Activated CD4-positive, alpha-beta T cell treated with anti-CD3 and anti-CD28 coated beads for 1 hour (primary cell): ENCODE measurements at regions not wholly inside any gene's neighbourhood (a gene's known extent, or its start where the extent isn't known, plus 50 kb on each side); places are given as distances from the start of the nearest gene placed in this dataset.
"Not testable (repeated sequence)": the region's sequence is repeated elsewhere in the genome, so short reads cannot be mapped to it uniquely, and the experiment has no call there.

Source experiments
- DNase-seq: peaks from one replicate; pipeline ENCODE4 v3.0.0-alpha.2; 2020

DNA sequence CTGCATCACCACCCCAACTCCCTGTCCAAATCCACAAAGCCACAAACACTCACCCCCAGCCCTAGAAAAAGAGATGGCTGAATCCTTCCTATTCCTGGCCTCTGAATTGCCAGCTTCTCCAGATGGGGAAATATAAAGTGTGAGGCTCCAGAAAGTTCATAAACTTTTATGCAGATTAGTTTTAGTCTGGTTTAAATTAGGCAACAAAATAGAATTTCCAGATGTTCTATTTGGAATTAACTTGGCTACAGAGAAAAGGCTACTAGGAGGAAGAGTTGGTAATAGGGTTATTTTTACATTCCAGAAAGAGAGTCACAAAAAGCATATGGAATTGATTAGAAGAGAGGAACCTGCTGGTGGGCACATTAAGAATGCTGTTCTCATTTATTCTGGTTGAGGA is 56.0 kb downstream of the EN1 start:
- DNase-seq = no peak

DNA sequence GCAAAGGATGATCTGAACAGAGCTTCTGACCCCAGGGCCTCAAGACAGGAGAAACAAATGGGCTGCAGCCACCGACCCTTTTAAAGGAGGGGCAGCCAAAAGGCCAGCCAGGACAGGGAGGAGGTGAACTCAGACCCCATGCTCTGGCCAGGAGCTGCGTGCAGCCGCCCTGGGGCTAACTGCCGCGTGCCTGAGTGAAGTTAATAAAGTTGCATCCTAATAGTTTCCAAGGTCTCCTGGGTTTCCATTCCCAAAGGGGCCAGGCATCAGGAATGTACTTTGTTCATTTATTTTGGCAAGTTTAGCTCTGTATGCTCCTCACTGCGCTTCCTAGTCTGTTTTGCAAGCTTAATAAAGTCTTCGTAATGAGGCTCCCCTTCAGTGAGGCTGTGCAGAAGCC is 60.7 kb downstream of the EN1 start:
- no peak for DNase-seq

DNA sequence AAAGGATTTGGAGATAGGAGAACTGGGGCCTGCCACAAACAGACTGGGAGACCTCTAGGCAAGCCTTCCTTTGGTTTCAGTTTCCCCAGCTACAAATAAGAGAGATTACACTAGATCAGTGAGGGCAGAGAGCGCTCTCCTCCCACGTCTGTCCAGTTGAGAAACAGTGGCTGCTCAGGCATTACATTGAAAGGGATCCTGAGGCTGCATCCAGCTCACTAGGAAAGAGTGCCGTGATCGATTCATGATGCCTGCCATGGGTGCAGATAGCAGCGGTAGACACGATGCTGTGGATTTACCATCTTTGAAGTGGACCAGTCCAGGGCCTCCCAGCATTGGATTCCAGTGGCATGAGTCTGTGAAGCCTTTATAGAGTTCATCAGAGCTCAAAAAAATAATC is 62.6 kb downstream of the EN1 start:
- DNase-seq = no peak

DNA sequence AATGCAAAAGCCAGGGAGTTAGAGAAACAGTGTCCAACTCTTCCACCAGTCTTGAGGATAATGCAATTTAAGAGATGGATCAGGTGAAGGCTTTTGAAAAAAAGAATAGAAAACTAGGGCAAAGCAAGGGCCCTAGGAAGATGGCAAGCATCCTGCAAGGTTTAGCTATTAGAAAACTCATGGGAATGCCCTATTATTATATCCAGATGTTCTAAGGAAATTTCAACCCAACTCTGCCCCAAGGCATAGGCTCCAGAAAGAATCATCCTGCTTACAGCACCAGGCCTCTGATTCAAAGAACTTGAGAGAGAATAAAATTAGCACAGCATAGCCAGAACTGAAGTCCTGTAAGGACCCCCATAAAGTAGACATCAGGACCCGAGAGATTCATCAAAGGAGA is 68.1 kb downstream of the EN1 start:
- DNase-seq = no peak

DNA sequence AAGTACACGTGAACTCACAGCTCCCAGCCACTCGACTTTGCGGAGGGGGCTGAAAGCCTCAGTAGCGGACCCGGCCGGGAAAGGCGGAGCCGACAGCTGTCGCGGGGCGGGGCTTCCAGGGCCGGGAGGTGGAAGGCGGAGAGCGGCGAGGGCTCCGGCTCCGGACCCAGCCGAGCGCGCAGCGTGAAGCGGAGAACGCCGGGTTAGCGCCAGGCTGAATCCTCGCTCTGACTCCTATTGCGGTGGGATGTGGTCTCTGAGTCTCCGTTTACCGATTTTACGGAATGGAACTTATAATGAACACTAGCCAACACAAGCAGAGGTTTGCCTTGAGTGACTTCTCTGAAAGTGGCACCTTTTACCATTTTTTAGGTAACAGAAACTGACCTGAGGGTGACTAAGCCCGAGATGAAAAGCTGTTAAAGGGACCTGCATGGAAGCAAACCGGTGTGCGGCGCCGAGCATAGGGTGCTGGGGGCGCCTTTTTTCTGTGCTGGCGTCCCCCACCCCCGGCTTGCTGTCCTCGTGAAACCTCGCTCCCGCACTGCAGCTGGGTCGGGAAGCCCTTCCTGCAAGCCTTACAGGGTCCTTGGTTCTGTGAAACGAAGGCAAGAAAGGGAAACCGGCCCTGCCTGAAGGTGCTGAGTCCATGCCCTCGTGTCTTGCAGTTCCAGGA is 72.9 kb downstream of the EN1 start:
- DNase-seq = no peak

DNA sequence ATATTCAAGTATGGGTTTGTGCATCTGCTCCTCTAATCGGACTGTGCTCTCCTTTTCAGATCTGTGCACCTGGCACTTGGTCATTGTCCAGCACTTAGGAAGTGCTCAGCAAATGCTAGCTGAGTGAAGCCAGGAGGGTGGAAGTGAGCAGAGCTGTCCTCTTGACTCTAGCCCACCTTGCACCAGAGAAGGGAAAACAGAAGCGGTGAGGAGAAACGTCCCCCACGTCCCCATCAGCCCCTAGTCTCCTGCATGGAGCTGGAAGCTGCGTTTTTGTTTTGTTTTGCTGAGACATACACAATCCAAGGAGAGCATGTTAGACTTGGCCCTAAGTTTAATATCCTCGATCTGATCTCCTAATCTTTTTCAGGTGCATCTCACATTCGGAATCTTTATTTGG is 73.6 kb downstream of the EN1 start:
- DNase-seq = no peak

DNA sequence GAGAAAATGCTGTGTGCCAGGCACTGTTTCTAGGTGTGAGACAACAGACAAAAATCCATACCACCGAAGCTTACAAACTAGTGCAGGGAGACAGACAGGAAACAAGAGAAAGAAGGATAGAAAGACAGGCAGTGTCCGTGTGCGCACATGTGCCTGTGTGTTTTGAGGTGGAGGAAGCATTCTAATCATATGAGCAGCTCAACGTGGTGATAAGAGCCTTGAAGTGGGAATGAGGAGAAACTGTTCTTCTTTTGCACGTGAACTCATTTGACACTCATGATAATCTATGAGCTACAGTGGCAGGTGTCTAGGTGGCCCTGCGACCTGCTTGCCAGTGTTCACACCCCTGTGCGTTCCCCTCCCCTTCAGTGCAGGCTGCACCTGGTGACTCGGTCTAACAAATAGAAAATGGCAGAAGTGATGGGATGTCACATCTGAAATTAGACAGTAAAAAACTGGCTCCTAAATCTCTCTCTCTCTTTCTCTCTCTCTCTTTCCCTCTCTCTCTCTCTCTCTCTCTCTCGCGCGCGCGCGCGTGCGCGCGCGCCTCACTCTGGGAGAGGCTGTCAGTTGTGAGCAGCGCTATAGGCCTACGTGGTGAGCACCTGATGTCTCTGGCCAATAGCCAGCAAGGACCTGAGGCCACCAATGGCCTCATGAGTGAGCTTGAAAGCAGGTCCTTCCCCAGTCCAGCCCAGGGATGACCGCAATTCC is 74.8 kb downstream of the EN1 start:
- no peak for DNase-seq

DNA sequence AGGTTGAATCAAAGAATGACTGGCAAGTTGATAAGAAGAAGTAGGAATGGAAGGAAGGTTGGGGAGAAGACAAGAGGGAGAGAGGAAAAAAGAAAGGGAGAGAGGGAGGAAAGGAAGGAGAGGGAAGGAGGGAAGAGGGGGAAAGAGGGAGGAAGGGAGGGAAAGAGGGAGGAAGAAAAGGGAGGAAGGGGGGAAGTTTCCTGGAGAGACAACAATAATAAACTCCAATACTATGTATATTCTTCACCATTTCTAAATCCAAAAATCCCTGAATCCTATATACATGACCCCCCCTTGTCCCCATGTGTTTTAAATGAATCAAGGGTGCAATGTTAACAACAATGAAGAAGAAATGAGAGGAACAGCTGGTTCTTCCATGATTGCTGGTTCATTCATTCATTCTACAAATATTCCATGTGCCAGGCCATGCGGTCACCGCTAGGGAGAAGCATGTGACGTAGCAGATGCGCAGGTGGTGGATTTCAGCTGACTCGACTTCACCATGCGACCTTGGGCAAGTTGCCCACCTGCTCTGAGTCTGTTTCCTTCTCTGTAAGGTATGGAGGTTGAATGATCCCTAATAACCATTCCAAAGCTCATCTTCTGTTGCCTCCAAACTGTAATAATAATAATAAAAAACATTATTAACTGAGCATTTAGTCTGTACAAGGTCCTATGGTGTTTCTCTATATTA is 77.6 kb downstream of the EN1 start:
- no peak for DNase-seq

DNA sequence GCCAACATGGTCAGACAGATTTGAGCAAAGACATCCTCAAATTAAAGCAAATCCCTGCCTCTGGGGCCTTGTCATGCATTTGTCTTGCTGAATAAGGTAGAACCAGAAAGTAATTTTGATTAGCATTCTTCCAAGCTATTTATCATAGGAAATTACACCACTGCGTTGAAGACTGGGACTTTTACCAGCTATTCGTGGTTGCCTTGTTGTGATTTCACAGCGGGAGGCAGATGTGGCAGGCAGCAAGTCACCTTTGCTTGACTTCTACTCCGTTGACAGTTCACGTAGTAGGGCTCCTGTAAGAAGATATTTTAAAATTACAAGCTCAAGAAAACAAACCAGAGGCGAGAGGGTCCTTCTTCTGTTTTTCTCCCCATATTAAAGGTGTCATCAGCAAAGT is 80.6 kb downstream of the EN1 start:
- DNase-seq = no peak

DNA sequence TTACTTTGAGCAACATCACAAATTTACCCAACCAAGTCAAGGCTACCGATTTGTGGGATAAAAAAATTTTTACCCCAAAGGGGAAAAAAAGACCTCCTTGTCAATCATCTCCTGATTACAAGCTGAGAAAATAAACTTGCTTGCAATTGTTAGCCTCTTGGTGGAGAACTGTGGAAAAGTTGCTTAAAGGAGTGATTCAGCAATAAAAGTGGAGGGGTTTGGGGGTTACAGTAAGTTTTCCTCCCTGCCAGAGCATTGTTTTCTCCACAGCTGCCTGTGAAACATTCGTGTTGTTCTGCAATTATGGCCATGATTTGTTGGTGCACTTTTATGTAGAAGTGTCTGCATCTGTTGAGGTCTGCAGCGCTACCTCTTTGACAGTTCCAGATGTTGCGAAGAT is 82.6 kb downstream of the EN1 start:
- DNase-seq = no peak

DNA sequence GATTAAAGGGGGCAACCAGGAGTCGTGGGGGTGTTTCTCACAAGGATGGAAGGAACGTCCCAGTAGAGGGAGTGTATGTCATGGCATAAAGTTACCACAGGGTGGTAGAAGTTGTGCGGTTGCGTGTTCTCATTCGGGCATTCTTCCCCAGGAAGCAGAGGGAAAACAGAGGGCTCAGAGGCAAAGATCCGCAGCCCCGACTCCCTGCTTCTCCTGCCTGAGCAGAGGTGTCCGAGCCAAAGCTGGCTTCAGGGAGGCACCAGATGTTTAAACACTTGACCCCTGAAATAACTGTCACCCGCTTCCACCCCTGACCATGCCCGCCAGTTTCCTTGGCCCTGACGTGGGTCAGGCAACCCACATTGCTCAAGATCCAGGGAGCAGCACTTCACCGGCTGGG is 83.7 kb downstream of the EN1 start:
- no peak for DNase-seq

DNA sequence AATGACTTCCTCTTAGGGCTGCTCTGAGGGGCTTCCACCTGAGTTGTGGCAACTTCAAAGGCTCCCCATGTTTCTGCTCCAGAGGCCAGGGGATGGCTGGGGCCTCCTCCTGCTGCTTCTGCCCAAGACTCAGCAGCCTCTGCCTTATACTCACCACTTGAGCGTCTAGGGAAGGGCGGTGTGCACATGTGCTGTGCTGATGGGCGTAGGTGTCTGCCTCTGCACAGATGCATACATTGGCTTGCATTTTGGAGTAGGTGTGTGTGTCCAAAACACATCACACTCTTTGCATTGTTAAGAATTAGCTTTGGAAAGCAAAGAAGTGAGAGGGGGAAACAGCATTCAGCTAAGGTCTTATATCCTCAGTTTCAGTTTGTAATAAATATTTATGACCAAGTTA is 85.2 kb downstream of the EN1 start:
- no peak for DNase-seq

DNA sequence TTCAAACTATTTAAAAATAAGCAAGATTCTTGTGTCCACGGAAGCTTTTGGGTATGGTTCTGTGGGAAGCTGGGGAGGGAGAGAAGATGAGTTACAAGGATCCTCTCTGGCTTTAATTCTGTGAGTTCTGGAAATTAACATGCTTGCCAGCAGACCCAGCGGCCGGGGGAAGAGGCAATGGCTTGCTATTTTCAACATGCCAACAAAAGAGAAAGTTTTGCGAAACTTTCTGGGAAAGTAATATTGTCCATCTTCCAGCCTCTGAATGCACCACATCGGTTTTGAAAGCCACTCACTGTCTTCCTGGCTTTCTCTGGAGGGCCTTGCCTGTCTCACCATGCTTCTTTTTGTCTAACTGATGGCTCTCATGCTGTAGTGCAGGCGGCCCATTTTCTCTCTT is 85.7 kb downstream of the EN1 start:
- no peak for DNase-seq

DNA sequence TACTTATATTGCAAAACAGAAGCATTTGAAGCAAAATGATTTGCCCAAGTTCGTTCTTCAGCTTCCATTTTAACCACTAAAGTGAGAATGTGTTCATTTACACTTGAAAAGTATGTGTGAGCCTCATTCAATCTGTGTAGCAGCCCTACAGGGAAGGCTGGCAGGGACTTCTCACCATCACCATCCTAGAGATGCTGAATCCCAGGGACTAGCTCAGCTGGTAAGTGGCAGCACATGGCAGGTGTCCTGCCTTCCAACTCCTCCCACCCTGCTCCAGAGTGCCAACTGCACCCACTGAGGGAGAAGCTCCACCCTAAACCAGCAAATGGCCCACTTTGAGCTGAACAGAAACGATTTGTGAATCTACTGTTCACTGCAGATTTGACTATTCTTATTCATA is 91.5 kb downstream of the EN1 start:
- DNase-seq = no peak

DNA sequence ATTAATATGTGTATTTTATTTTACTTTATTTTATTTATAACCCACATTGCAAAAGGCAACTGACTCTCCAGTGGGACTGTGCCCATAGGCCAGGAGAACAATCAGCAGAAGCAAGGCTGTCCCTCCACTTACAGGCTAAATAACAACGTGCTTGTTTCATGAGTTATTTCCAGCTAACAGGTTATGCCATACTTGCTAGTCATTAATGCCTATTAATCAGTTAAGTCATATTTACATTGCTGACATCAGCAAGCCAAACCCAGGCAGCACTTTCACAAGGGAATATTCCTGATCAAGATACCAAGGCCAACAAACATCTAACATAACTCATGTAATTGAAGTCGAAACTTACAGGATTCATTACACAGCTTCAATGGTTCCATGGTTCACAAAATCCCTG is 92.1 kb downstream of the EN1 start:
- no peak for DNase-seq

DNA sequence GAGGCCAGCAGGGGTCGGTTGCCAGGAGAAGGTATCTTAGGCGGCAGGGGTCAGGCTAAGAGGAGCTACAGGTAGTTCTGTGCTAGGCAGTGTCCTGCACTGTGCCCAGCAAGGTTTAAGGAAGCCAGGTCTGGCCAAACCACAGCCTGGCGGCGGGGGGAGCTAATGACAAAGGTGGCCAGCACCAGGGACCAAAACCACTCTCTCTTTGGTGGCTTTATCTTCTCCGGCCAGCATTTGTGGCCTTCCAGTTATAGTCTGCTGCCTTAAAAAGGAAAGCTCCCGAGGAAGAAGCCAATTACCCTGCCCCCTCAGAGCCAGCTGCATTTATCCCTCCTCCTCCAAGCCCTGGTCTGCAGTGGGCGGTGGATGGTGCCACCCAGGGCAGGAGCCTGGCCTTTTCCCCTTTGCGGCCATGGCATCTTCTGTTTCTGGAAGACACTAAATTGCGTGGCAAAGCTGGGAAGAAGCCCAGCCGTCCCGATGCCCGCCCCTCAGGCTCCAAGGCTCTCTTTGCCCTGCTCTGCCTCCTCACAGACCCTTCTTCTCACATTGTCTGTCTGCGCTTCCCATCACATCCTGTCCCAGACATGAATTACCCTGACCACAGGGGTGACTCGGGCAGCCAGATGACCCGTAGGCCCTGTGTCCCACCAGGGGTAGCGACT is 94.6 kb downstream of the EN1 start:
- DNase-seq = no peak

DNA sequence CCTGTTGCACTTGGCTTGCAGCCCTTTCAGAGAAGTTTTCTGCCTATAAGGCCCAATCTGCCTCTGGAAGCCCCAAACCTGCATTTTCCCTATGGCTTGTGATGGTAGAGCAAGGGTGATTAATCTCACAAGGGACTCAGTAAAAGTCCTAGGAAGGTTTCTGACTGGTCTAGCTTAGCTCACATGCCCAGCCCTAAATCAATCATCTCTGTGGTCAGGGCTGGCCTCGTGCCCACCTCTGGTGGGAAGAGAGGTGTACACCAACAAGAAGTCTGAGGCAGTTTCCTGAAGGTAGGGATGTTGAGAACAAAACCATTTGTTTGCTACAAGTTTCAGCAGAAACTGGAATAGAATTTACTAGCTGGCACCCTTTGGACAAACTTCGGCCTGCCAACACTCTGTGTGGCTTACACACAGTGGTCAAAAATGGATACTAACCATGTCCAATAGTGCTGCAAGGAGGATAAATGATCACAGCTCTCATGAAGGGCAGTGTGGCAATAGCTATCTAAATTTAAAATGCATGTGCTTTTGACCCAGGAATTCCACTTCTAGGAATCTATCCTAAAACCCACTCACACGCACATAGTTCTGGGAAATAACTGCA is 96.4 kb downstream of the EN1 start:
- DNase-seq = no peak

DNA sequence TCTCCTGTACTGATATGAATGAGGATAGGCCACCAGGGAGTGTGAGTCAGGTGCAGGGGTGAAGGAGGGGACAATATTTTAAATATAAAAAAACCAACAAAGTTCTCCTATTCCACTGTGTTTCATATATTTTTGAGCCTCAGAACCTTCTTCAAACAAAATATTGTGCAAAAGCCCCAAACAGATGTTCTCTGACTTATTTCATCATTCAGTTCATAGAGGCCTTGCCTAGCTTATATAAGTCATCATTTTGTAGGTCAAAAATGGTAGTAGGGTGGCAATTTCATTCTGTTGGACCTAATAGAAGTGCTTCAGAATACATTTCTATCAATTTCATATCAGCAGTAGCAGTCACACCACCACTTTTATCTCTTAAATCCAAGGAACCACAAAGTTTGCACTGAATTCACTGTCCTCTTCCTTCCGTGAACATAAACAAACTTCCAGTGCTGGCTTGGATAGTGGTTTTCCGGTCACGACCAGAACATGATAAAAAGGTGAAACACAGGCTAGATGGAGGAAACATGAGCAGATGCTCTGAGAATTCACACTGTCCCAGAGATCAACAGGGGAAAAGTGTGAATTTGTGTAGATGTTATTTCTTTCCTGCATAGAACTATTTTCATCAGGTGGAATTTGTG is 99.1 kb downstream of the EN1 start:
- DNase-seq = no peak

DNA sequence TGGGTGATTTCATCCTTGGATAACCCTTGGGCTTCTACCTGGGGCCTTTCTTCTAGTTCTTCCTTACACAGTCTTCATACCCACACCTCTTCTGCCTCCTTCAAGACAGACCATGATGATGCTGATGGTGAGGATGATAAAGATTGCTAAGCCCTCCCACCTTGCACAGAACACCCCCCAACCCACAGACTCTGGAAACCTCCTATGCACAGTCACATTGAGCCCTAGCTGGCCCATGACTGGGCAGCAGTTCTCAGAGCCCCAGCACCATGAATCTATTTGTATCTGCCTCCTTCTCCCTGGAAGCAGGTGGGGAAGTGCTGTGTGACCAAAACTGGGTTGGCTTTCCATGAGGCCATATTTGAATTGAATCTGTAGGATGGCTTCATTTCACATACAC is 99.8 kb downstream of the EN1 start:
- no peak for DNase-seq

DNA sequence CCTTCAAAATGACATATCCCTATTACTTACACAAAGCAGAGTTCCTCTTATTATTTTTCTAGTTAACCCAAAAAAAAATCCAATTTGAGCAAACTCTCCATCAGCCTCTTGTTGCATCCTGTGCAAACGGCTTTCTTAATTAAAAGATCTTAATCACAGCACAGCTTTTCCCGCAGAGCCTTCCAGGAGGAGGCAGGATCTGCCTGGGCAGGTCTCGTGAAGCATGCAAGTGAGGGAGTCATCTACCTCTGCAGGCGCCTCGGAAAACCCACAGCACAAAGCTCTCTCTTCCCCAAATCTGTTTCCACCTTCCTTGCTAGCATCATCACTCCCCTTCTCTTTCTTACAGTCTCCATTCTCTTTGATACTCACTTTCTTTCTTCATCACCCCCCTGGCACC is 100.4 kb downstream of the EN1 start:
- DNase-seq = no peak

DNA sequence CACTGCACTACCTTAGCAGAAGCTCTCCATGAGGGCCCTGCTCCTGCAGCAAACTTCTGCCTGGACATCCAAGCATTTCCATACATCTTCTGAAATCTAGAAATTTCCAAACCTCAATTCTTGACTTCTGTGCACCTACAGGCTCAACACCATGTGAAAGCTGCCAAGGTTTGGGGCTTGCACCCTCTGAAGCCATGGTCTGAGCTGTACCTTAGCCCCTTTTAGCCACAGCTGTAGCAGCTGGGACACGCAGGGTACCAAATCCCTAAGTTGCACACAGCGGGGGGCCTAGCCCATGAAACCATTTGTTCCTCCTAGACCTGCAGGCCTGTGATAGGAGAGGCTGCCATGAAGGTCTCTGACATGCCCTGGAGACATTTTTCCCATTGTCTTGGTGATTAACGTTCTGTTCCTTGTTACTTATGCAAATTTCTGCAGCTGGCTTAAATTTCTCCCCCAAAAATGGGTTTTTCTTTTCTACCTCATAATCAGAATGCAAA is 102.7 kb downstream of the EN1 start:
- DNase-seq = not testable (repeated sequence)

DNA sequence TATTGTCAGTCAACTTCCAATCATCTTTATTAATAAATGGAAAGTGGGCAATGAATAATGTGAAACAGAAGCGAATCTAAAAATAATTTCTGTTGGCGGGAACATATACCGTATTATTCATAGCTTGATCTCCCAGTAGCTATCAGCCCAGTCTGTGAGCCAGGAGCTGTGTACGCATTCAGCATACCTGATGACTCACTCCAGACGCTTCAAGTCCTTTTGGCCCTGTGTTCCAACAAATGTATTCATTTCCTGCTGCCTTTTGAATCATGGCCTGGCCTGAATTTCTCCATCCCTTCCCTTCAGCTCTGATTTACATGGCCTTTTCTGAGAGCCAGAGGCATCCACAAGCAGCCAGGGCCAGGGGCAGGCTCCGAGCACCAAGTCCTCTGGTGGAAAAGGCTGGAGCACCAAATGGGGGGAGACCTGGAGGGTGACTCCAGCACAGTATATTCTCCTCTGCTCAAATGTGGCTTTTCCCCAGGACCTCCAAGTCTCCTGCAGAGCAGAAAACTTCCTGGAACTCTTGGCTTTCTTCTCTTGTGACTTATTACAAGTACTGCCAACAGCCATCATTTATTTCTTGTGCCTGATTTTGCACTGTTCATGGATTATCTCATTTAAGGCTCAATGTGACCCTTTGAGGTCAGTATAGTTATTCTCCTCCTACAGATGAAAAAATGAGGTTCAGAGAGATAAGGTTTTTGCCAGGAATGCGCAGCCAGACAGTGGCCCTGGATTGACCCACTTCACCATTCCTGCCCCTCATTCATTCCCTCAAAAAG is 108.7 kb downstream of the EN1 start:
- no peak for DNase-seq
